CD4-positive, CD25-positive, alpha-beta regulatory T cell (primary cell): ENCODE measurements at regions not wholly inside any gene's neighbourhood (a gene's known extent, or its start where the extent isn't known, plus 50 kb on each side); places are given as distances from the start of the nearest gene placed in this dataset.

Experiments used
- ATAC-seq, 2 donors: fragments of 150-1000 bp; cut with Tn5 transposase; one replicate each; pipeline ENCODE4 v1.10.0; 2021; ENCODE audit warnings: low read depth in 2 of 2, moderate number of reproducible peaks in 2 of 2, moderate library complexity in 1 of 2
- DNase-seq, 3 donors: peaks; one replicate each; pipeline versions ENCODE4 v3.0.0 to v3.0.0-alpha.2; 2012 to 2022; ENCODE audit warnings: mixed read lengths in 1 of 3
- H3K27ac ChIP-seq: one replicate; pipeline ENCODE4 v1.7.0; 2013; ENCODE audit warnings: mild to moderate bottlenecking, low read length; ENCODE audit not compliant: insufficient read depth, poor library complexity, severe bottlenecking
- H3K27me3 ChIP-seq: one replicate; pipeline ENCODE4 v1.7.0; 2013; ENCODE audit warnings: low read length; ENCODE audit not compliant: control insufficient read depth, insufficient read depth
- H3K36me3 ChIP-seq: one replicate; pipeline ENCODE4 v1.7.0; 2013; ENCODE audit warnings: mild to moderate bottlenecking, low read length, moderate library complexity; ENCODE audit not compliant: control insufficient read depth, insufficient read depth
- H3K4me1 ChIP-seq: 2 replicates; pipeline ENCODE4 v1.7.0; 2013; ENCODE audit warnings: mild to moderate bottlenecking, low read length; ENCODE audit not compliant: insufficient read depth, control insufficient read depth, poor library complexity, severe bottlenecking
- H3K4me3 ChIP-seq: one replicate; pipeline ENCODE4 v1.7.0; 2013; ENCODE audit warnings: low read depth, mild to moderate bottlenecking, low read length, moderate library complexity
- H3K9me3 ChIP-seq, 2 experiments: 1 replicate in 1 of 2; 2 replicates in 1 of 2; pipeline ENCODE4 v1.7.0; 2013; ENCODE audit warnings: low read length in 2 of 2, mild to moderate bottlenecking in 1 of 2, moderate library complexity in 1 of 2; ENCODE audit not compliant: control insufficient read depth in 2 of 2
- H3K27ac Mint-ChIP-seq, 3 donors: one replicate each; pipeline ENCODE4 v1.8.0; 2020 to 2022; ENCODE audit warnings: mild to moderate bottlenecking in 3 of 3, mixed read lengths in 3 of 3, moderate library complexity in 2 of 3
- H3K27me3 Mint-ChIP-seq: one replicate; pipeline ENCODE4 v1.8.0; 2022; ENCODE audit warnings: mild to moderate bottlenecking, mixed read lengths
- H3K36me3 Mint-ChIP-seq: one replicate; pipeline ENCODE4 v1.8.0; 2020; ENCODE audit warnings: mixed read lengths
- H3K4me1 Mint-ChIP-seq, 4 donors: one replicate each; pipeline ENCODE4 v1.8.0; 2020 to 2022; ENCODE audit warnings: mixed read lengths in 4 of 4, mild to moderate bottlenecking in 1 of 4
- H3K4me3 Mint-ChIP-seq, 4 donors: one replicate each; pipeline ENCODE4 v1.8.0; 2020 to 2022; ENCODE audit warnings: mild to moderate bottlenecking in 4 of 4, mixed read lengths in 4 of 4, moderate library complexity in 3 of 4
- H3K9me3 Mint-ChIP-seq, 7 donors: one replicate each; pipeline ENCODE4 v1.8.0; 2020 to 2022; ENCODE audit warnings: mixed read lengths in 7 of 7, mild to moderate bottlenecking in 3 of 7, moderate library complexity in 2 of 7

- no peak overlapping the region for H3K27ac Mint-ChIP-seq
- DNase-seq (no peak), ATAC-seq (no peak)
- Histone ChIP-seq H3K36me3 (no peaks in the 10 kb centered on the region), H3K4me1 (no peaks in the 10 kb centered on the region), H3K27ac (no peak overlapping the region), H3K9me3 (peaks cover 0 to 2% of the 10 kb centered on the region in 2 experiments), H3K4me3 (no peak overlapping the region), H3K27me3 (no peaks in the 10 kb centered on the region)
- H3K4me1 Mint-ChIP-seq = no peaks in the 10 kb centered on the region
- no peaks in the 10 kb centered on the region for H3K36me3 Mint-ChIP-seq
- H3K4me3 Mint-ChIP-seq = no peak overlapping the region
- no peaks in the 10 kb centered on the region for H3K27me3 Mint-ChIP-seq
- H3K9me3 Mint-ChIP-seq = peaks cover 0 to 20% (median 9%) of the 10 kb centered on the region in 7 donors
Observed at GRCh38 chr6:9159051-9159450, 723.7 kb upstream of the SLC35B3 start.

DNA sequence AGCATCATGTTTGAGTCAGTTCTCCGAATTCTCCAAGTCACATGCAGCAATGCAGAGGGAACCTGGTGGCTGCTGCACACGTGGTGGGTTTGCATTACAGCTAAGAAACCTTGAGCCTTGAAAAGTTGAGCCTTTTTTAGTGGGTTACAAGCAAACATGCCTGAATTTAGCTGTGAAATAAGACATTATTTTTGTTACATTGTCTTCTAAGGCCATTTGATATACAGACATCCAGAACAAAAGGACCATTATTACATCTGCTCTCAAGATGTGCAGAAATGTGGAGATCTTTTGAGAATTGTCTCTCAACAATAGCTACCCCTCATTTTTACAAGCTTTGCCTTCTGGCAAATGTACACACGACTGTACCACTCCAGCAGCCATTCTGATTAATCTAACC, 720.5 kb upstream of the SLC35B3 start:
- Histone ChIP-seq H3K36me3 (no peaks in the 10 kb centered on the region), H3K27ac (no peak overlapping the region), H3K27me3 (no peaks in the 10 kb centered on the region), H3K9me3 (no peaks in the 10 kb centered on the region), H3K4me3 (no peak overlapping the region), H3K4me1 (no peaks in the 10 kb centered on the region)
- DNase-seq (no peak), ATAC-seq (no peak)
- Mint-ChIP-seq H3K9me3 (peaks cover 0 to 9% (median 5%) of the 10 kb centered on the region in 7 donors), H3K4me1 (no peaks in the 10 kb centered on the region), H3K27ac (no peak overlapping the region), H3K36me3 (no peaks in the 10 kb centered on the region), H3K27me3 (no peaks in the 10 kb centered on the region), H3K4me3 (no peak overlapping the region)

- H3K9me3 Mint-ChIP-seq = peaks cover 0 to 11% (median 5%) of the 10 kb centered on the region in 7 donors
- Histone ChIP-seq H3K9me3 (peaks cover 0 to 6% of the 10 kb centered on the region in 2 experiments), H3K27me3 (no peaks in the 10 kb centered on the region), H3K4me3 (no peak overlapping the region), H3K27ac (no peak overlapping the region), H3K4me1 (no peaks in the 10 kb centered on the region), H3K36me3 (no peaks in the 10 kb centered on the region)
- H3K4me3 Mint-ChIP-seq = no peak overlapping the region
- no peaks in the 10 kb centered on the region for H3K27me3 Mint-ChIP-seq
- DNase-seq (no peak), ATAC-seq (no peak)
- H3K27ac Mint-ChIP-seq = no peak overlapping the region
- no peaks in the 10 kb centered on the region for H3K4me1 Mint-ChIP-seq
- no peaks in the 10 kb centered on the region for H3K36me3 Mint-ChIP-seq
Observed at GRCh38 chr6:9143140-9143539, 707.8 kb upstream of the SLC35B3 start.

DNA sequence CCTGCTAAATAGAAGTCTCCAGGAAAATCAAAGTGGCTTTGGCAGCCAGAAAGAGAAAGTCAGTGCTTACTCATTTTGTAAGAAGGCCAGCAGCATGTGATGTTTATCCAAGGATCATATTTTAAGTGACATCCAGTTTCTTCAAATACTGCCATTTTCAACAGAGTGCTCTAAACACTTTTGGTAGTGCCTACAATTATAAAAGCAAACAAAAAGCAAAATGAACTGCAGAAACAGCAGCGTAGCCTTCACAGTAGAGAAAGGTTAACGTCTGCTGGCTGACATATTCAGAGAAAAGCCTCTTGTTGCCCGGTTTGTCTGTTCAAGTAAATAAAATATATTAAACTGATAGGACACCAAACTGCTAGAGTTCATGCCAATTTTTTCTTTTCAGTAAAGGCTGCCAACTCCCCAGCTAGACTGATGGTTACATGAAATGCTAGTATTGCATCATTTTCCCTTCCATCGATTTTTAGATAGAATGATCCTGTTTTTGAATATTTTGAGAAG, 705.7 kb upstream of the SLC35B3 start:
- Mint-ChIP-seq H3K36me3 (no peaks in the 10 kb centered on the region), H3K27me3 (no peaks in the 10 kb centered on the region), H3K9me3 (peaks cover 0 to 13% (median 5%) of the 10 kb centered on the region in 7 donors), H3K4me1 (no peaks in the 10 kb centered on the region), H3K4me3 (no peak overlapping the region), H3K27ac (no peak overlapping the region)
- Histone ChIP-seq H3K4me1 (no peaks in the 10 kb centered on the region), H3K4me3 (no peak overlapping the region), H3K27me3 (no peaks in the 10 kb centered on the region), H3K27ac (no peak overlapping the region), H3K9me3 (peaks cover 0 to 6% of the 10 kb centered on the region in 2 experiments), H3K36me3 (no peaks in the 10 kb centered on the region)
- DNase-seq = no peak
- ATAC-seq = no peak

DNA sequence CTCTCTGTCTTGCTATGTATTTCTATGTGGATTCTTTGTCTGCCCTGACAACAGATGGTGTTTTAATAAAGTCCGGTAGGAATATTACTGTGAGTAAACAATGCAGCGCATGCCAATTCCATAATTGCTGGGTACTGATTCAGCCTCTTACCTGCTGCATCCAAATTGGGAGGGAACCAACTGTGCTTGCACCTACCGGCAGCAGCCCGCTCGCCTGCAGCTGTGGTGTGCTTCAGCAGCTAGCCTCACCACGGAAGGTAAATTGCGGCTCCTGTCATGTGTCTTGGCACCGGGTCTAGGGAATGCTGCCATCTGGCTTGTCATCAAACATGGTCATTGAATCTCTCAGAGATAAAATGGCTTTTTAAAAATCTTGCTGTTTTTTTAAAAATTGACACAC, 704.8 kb upstream of the SLC35B3 start:
- Histone ChIP-seq H3K27me3 (no peaks in the 10 kb centered on the region), H3K9me3 (peaks cover 0 to 6% of the 10 kb centered on the region in 2 experiments), H3K36me3 (no peaks in the 10 kb centered on the region), H3K27ac (no peak overlapping the region), H3K4me1 (no peaks in the 10 kb centered on the region), H3K4me3 (no peak overlapping the region)
- Mint-ChIP-seq H3K27ac (no peak overlapping the region), H3K4me1 (no peaks in the 10 kb centered on the region), H3K36me3 (no peaks in the 10 kb centered on the region), H3K27me3 (no peaks in the 10 kb centered on the region), H3K4me3 (no peak overlapping the region), H3K9me3 (peaks cover 0 to 13% (median 5%) of the 10 kb centered on the region in 7 donors)
- DNase-seq = no peak
- no peak for ATAC-seq

DNA sequence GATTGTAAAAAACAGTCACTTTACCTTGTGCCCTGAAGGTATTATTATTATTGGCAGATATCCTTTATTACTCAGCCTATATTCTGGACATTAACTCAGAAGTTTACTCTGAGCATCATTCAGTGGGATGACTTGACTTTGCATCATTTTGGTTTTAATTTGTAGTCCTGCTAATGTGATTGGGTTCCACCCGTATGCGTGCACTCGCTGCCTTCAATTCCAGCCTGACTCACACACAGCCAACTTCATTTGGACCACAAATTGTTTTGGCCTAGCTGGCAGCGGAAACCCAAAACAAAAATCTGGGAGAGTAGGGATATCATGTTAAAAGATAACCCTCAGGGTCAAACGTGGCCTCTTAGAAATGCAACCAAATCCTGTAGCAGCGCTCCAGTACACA, 704.4 kb upstream of the SLC35B3 start:
- H3K9me3 Mint-ChIP-seq = peaks cover 0 to 10% (median 5%) of the 10 kb centered on the region in 7 donors
- no peaks in the 10 kb centered on the region for H3K36me3 ChIP-seq
- ATAC-seq = no peak
- H3K36me3 Mint-ChIP-seq = no peaks in the 10 kb centered on the region
- peaks cover 0 to 5% of the 10 kb centered on the region in 2 experiments for H3K9me3 ChIP-seq
- H3K27me3 Mint-ChIP-seq = no peaks in the 10 kb centered on the region
- H3K27me3 ChIP-seq = no peaks in the 10 kb centered on the region
- H3K4me1 ChIP-seq = no peaks in the 10 kb centered on the region
- H3K4me1 Mint-ChIP-seq = no peaks in the 10 kb centered on the region
- H3K4me3 ChIP-seq = no peak overlapping the region
- no peak for DNase-seq
- no peak overlapping the region for H3K27ac Mint-ChIP-seq
- H3K27ac ChIP-seq = no peak overlapping the region
- no peak overlapping the region for H3K4me3 Mint-ChIP-seq

GRCh38 chr6:9138936-9139335, 703.6 kb upstream of the SLC35B3 start:
- Histone ChIP-seq H3K4me3 (no peak overlapping the region), H3K9me3 (no peaks in the 10 kb centered on the region), H3K27me3 (no peaks in the 10 kb centered on the region), H3K4me1 (no peaks in the 10 kb centered on the region), H3K36me3 (no peaks in the 10 kb centered on the region), H3K27ac (no peak overlapping the region)
- Mint-ChIP-seq H3K36me3 (no peaks in the 10 kb centered on the region), H3K9me3 (peaks cover 0 to 9% (median 3%) of the 10 kb centered on the region in 7 donors), H3K4me1 (no peaks in the 10 kb centered on the region), H3K27me3 (no peaks in the 10 kb centered on the region), H3K27ac (no peak overlapping the region), H3K4me3 (no peak overlapping the region)
- ATAC-seq (no peak), DNase-seq (no peak)

GRCh38 chr6:9136141-9136822, 700.9 kb upstream of the SLC35B3 start:
- Histone ChIP-seq H3K9me3 (no peaks in the 10 kb centered on the region), H3K4me3 (no peak overlapping the region), H3K4me1 (no peaks in the 10 kb centered on the region), H3K27me3 (no peaks in the 10 kb centered on the region), H3K36me3 (no peaks in the 10 kb centered on the region), H3K27ac (no peak overlapping the region)
- Mint-ChIP-seq H3K9me3 (peaks cover 0 to 4% (median 2%) of the 10 kb centered on the region in 7 donors), H3K4me3 (no peak overlapping the region), H3K4me1 (no peaks in the 10 kb centered on the region), H3K36me3 (no peaks in the 10 kb centered on the region), H3K27ac (no peak overlapping the region), H3K27me3 (no peaks in the 10 kb centered on the region)
- no peak for ATAC-seq
- no peak for DNase-seq
